ENCODE measurements at regions not wholly inside any gene's neighbourhood (a gene's known extent, or its start where the extent isn't known, plus 50 kb on each side); places are given as distances from the start of the nearest gene placed in this dataset.

DNA sequence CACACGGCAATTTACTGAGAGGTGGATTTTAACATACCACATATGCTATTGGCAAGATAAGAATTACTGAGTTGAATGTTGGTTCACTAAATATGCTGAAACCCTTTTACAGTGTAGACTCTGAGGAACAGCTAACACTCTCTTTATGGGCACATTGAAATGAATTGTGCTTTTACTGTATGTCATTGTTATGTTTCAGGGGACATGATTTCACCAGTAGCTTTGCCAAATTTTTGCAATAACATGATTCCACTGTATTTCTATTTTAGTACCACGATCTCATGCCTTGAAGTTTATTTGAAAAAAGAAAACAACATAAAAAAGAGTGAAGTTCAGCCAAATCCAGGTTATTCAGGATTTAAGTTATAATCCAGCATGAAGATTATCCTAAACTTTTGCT, 188.5 kb downstream of the HLX start:
- in situ Hi-C loops (cut with MboI; ENCODE audit: low sequenced_read_pairs) = no loop called here

DNA sequence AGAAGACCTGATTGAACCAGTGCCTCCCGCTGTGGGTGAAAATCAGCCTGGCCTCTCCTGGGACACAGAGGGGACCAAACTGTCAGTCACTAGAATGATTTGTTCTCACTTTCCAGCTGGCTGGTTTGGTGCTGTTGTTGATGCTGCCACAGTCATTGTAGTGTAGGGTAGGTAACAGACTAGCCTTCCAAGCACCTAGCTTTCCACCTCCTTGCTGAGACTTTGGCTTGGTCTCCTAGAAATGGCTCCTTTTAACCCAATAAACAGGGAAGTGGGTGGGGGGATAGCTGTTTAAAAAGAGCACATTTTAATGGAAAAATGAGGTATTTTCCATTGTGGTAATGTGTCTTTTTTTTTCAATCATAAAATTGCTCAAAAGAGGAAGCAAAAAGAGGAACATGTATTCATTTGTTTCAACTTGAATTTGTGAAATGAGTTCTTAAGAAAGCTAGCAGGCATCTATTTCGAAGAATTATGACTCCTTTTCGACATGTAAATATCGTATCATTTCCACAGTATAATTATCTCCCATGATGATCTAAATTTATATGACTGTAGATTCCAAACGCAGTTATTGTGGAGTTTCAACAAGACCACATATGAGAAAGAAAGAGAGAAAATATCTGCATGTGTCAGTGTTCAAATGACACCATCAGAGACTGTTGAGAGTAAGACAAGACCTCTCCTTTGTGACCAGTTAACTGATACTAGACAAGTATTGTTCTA, 190.1 kb downstream of the HLX start:
- in situ Hi-C loops (cut with MboI; ENCODE audit: low sequenced_read_pairs) = no loop called here

DNA sequence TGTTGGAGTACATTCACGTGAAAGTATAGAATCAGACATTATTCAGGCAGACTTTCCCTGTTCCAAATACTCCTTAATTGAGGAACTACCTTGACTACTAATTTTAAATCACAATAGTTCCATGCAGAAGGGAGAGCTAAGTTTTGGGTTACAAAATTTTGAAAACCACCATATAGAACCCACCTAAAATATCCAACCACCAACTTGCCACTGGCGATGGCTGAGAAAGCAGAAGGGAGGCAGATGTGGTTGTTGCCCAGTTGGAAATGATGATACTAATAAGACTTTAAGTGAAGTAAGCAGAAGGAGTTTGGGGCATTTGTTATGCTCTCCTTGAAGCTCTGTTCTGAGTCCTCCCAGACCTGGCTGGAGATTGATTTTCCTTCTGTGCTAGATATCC, 190.7 kb downstream of the HLX start:
- in situ Hi-C loops (cut with MboI; ENCODE audit: low sequenced_read_pairs) = no loop called here

GRCh38 chr1:221071777-221072176, 192.5 kb downstream of the HLX start:
- in situ Hi-C loops (cut with MboI; ENCODE audit: low sequenced_read_pairs) = no loop called here

- in situ Hi-C loops (cut with MboI; ENCODE audit: low sequenced_read_pairs) = no loop called here
Observed at GRCh38 chr1:221072214-221072613, 193.0 kb downstream of the HLX start.

- in situ Hi-C loops (cut with MboI; ENCODE audit: low sequenced_read_pairs) = no loop called here
Observed at GRCh38 chr1:221074332-221074731, 195.1 kb downstream of the HLX start.

DNA sequence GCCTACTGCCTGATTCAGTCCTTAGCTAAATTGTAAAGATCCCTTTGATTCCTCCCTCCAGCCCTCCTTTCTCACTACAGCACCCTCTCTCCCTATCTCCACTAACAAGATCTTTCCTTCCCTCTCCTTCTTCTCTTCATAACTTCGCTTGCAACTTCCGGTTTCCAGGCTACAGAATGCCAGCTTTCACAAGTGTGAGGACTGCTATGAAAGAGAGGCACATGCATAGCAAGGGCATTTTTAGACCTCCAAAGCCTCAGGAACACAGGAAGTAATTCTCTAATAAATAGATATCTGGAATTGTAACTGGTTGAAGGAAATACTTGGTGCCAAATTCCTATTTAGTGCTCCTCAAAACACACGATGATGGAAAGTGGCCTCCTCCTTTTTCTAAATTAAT, 196.7 kb downstream of the HLX start:
- in situ Hi-C loops (cut with MboI; ENCODE audit: low sequenced_read_pairs) = no loop called here

DNA sequence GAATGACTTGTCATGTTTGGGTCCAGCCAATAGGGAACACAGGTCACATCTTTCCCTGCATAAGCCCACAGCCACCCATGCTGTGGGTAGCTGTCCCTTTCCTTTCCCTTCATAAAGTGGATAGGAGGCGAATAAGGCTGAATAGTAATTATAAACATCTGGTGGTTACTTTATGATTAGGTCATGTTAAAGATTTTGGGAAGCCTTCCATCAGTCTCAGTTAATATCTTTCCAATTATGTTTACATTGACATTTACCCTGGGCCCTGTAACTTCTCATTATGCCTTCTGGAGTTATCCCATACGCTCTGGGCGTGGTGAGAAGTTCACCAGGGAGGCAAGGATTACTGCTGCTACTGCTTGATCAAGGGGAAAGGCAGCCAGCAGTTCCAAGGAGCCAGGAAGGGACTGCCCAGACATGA, 197.2 kb downstream of the HLX start:
- in situ Hi-C loops (cut with MboI; ENCODE audit: low sequenced_read_pairs) = no loop called here

- in situ Hi-C loops (cut with MboI; ENCODE audit: low sequenced_read_pairs) = no loop called here
Observed at GRCh38 chr1:221078260-221078965, 199.2 kb downstream of the HLX start.

DNA sequence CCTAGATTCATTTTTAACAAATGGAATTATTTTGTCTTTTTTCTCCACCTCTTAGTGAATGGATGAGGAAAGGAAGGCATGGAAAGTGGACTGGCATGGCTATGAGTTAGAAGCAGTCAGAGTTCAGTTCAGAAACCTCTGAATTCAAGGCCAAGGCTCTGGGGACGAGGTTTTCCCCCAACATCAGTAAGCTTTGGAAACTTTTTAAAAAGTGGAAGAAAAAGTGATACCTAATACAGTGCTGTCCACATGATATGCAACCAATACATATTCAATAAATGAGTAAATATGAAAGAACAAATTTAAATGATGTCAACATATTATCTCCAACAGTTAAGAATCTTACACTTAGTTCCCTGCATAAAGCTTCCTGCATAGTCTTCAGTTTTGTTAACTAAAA, 204.7 kb downstream of the HLX start:
- in situ Hi-C loops (cut with MboI; ENCODE audit: low sequenced_read_pairs) = no loop called here

DNA sequence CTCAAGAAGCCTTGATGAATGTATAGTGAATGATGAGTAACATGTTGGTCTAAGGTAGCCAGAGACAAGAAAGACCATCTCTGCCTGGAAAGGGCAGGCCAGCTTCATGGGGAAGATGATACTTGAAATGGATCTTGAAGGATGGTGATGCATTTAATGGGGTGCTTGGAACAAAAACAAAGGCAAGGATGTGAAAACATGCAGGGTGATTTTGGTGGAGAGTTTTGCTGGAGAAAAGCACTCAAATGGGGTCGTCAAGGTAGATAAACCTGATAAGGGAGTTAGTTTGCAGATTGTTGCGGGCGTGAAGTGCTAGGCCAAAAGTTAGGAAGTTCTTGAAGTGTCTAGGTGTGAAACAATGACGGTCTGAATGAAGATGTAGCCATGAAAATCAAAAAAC, 205.4 kb downstream of the HLX start:
- in situ Hi-C loops (cut with MboI; ENCODE audit: low sequenced_read_pairs) = no loop called here

DNA sequence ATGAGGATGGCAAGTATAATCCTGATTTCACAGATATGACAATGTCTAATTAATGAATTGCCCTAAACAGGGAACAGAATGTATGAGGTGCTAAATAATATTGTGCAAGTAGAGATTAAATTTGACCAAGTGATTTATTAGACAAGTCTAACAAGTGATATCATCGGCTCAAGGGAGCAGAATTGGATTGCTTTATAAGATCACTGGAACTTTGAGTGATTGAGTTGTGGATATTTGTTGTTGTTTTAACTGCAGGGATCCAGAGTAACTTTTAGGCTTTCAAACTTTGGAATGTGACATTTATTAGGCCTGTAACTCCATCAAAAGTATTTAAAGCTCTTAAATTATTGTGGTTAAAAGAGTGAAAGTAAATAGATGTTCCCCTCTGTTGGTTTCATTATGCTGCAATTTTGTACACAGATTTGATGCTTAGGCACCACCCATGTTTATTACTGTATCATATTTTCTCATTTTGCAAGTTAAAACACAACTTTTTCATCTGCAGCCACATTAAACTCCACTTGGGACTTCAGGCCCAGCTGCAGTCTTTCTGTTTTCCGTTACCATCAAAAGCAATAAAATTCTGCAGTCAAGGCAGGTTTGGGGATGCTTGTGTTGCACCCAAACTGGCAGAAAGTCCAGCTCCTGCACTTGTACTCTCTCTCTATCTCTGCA, 206.6 kb downstream of the HLX start:
- in situ Hi-C loops (cut with MboI; ENCODE audit: low sequenced_read_pairs) = no loop called here

DNA sequence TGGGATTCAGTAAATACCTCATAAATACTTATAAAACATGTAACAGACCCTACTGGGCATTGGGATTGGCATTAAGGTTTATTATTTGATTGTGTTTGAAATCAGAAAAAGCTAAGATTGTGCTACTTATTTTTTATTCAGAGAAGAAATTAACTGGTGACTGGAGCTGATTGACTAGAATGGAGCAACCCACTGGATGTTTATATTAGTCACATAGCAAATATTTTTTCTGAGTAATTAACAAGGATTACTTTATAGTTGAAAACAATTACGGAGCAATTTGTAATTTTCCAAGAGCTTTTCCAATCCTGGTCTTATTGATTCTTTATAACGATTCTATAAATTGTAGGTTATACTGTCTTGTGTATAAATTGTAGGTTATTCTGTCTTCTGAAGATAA, 208.7 kb downstream of the HLX start:
- in situ Hi-C loops (cut with MboI; ENCODE audit: low sequenced_read_pairs) = no loop called here

DNA sequence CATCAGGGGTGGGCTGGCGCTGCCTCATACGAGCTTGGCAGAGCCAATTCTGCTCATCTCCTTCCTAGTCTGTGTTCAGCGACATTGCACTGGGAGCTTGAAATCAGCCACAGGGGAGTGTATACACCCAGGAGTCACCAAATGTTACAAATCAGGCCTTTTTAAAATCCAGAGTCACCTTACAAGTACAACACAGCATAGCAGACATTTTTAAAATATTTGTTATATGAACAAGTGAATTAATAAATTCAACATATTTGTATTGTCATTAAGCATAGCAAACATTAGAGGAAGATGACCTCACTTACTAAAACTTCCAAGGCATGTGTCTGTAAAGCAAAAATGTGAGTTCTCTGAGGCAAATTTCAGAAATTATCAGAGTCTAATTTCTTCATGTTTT, 210.0 kb downstream of the HLX start:
- in situ Hi-C loops (cut with MboI; ENCODE audit: low sequenced_read_pairs) = no loop called here

DNA sequence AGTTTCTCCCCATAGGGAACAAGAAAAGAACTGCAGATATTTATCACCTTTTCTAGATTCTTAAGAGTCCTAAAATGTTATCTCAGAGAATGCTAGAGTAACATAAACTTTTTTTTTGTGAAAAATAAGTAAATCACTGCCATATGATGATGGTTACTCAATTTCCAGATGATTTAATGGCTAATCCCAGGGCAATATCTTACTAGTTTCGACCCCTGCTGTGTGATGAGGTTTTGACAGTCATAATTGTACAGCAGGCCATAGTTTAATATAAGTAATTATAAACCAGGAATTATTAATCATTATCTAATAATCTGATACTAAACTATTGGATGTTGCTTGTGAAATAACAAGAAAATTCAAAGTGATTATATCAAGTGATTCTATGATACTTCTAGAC, 210.6 kb downstream of the HLX start:
- in situ Hi-C loops (cut with MboI; ENCODE audit: low sequenced_read_pairs) = no loop called here

DNA sequence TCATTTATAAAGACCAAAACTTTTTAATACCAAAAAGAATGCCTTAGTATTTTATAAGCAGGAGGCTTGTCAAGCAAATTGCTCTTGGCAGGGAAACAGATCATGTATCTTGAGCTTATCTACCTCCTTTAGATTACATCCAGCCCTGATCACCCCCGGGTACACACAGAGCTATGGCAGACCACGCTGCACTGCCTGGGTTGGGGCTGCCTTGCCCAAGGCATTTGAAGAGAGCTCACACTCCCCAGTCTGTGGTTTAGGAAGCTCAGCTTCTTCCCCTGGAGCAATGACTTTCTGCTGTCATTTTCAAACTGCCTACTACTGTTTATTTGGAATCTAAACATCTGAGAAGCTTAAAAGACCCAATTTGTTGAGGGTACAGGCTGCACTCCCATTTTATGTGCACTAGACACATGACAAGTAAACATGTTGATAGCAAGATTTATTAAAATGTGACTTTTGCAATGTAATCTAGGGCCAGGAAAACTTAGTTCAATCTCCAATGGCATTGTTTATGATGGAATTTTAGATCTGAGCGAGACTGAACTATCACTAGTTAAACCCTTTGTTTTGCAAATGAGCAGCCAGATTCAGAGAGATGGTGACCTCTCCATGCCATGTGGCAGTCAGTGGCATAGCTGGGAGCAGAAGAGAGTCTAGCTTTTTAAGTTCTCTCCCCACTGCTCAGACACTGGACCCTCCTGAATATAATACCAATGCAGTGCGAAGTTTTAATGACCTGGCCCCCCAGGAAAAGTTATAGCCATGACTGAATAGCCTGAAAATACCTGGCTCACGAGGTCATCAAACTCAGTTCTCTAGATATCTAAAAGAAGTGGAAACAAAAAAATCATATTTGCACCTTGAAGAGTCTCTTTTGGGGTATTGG, 214.9 kb downstream of the HLX start:
- in situ Hi-C loops (cut with MboI; ENCODE audit: low sequenced_read_pairs) = no loop called here

- in situ Hi-C loops (cut with MboI; ENCODE audit: low sequenced_read_pairs) = no loop called here
Observed at GRCh38 chr1:221097479-221098281, 218.4 kb downstream of the HLX start.

DNA sequence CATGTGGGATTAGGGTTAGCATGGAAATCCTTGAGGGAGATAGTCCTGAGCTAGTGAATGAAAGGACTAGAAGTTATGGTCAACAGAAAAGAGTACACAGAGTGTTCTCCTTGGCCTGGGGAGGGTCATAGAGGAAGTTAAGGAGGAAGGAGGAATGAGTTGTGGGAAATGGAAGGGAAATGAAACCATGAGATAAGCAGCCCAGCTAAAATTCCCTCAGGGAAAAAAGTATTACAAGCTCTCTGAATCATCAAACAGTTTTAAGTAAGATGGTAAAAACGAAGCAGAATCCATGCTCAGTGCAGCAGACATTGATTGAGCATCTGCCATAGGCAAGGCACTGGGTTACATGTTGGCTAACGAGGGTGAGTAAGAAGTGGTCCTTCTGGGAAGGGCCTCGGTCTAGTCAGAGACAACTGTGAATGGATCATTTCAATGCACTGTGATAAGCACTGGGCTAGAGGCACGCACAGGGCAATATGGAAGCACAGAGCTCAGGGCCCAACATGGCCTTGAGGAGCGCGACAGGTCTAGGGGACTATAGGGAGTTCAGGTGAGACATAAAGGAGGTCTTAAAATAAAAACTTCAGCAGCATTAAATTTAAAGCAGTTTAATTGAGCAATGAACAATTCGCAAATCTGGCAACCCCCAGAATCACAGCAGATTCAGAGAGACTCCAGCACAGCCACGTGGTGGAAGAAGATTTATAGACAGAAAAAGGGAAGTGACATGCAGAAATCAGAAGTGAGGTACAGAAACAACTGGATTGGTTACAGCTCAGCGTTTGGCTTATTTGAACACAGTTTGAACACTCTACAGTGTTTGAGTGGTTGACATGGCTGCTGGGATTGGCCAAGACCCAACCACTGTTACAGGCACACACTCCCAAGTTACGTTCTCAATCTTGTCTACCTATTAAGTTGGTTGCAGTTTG, 219.5 kb downstream of the HLX start:
- in situ Hi-C loops (cut with MboI; ENCODE audit: low sequenced_read_pairs) = no loop called here

Data from HL-60/S4 (cell line).